ENCODE measurements at regions not wholly inside any gene's neighbourhood (a gene's known extent, or its start where the extent isn't known, plus 50 kb on each side); places are given as distances from the start of the nearest gene placed in this dataset.

- Histone ChIP-seq H3K27me3 (ENCODE audit: control insufficient read depth, insufficient read depth, low read length) (no peaks in the 10 kb centered on the region), H3K36me3 (ENCODE audit: control insufficient read depth, insufficient read depth, low read length) (no peaks in the 10 kb centered on the region), H3K4me3 (ENCODE audit: low read depth, low read length) (no peak overlapping the region)
- ChIA-PET POLR2A (no interaction called here), CTCF (no interaction called here)
- TF ChIP-seq CTCF (IDR thresholded peaks at IDR 0.05; ENCODE audit: insufficient read depth, low read depth, low read length) = no peak
- no peak for DNase-seq (ENCODE audit: low read depth)
Observed at GRCh38 chr22:49016909-49017481, 810.7 kb downstream of the BRD1 start.

- no peak for DNase-seq (ENCODE audit: low read depth)
- no peak for TF ChIP-seq CTCF (IDR thresholded peaks at IDR 0.05; ENCODE audit: insufficient read depth, low read depth, low read length)
- H3K4me3 ChIP-seq (ENCODE audit: low read depth, low read length) = no peak overlapping the region
- no peaks in the 10 kb centered on the region for H3K36me3 ChIP-seq (ENCODE audit: control insufficient read depth, insufficient read depth, low read length)
- ChIA-PET CTCF (no interaction called here), POLR2A (no interaction called here)
- H3K27me3 ChIP-seq (ENCODE audit: control insufficient read depth, insufficient read depth, low read length) = no peaks in the 10 kb centered on the region
Observed at GRCh38 chr22:49015993-49016908, 811.4 kb downstream of the BRD1 start.

GRCh38 chr22:49015459-49015858 lies 812.2 kb downstream of the BRD1 start:
- CTCF ChIA-PET = no interaction called here
- TF ChIP-seq CTCF (IDR thresholded peaks at IDR 0.05; ENCODE audit: insufficient read depth, low read depth, low read length) = no peak
- no peak for DNase-seq (ENCODE audit: low read depth)

GRCh38 chr22:49014227-49015201 lies 813.2 kb downstream of the BRD1 start:
- no peak for DNase-seq (ENCODE audit: low read depth)
- Histone ChIP-seq H3K4me3 (ENCODE audit: low read depth, low read length) (no peak overlapping the region), H3K36me3 (ENCODE audit: control insufficient read depth, insufficient read depth, low read length) (no peaks in the 10 kb centered on the region), H3K27me3 (ENCODE audit: control insufficient read depth, insufficient read depth, low read length) (no peaks in the 10 kb centered on the region)
- no peak for TF ChIP-seq CTCF (IDR thresholded peaks at IDR 0.05; ENCODE audit: insufficient read depth, low read depth, low read length)
- ChIA-PET CTCF (no interaction called here), POLR2A (no interaction called here)

More at GRCh38 chr22:49015459-49015858, 812.2 kb downstream of the BRD1 start:
- Histone ChIP-seq H3K4me3 (ENCODE audit: low read depth, low read length) (no peak overlapping the region), H3K27me3 (ENCODE audit: control insufficient read depth, insufficient read depth, low read length) (no peaks in the 10 kb centered on the region), H3K36me3 (ENCODE audit: control insufficient read depth, insufficient read depth, low read length) (no peaks in the 10 kb centered on the region)
- POLR2A ChIA-PET = no interaction called here

GRCh38 chr22:49013707-49014106 lies 814.0 kb downstream of the BRD1 start:
- CTCF ChIA-PET = no interaction called here
- TF ChIP-seq CTCF (IDR thresholded peaks at IDR 0.05; ENCODE audit: insufficient read depth, low read depth, low read length) = no peak
- no peak for DNase-seq (ENCODE audit: low read depth)
- POLR2A ChIA-PET = no interaction called here
- Histone ChIP-seq H3K4me3 (ENCODE audit: low read depth, low read length) (no peak overlapping the region), H3K36me3 (ENCODE audit: control insufficient read depth, insufficient read depth, low read length) (no peaks in the 10 kb centered on the region), H3K27me3 (ENCODE audit: control insufficient read depth, insufficient read depth, low read length) (no peaks in the 10 kb centered on the region)

Data from BJ (cell line).